GM19023 (cell line): ENCODE measurements at regions not wholly inside any gene's neighbourhood (a gene's known extent, or its start where the extent isn't known, plus 50 kb on each side); places are given as distances from the start of the nearest gene placed in this dataset.
A peak's percentile ranks its signal among the peaks of the same experiment; 100 is the strongest.

ENCODE experiments used
- ATAC-seq: cut with Tn5 transposase; IDR thresholded peaks from one replicate; pipeline ENCODE4 v1.9.1; 2021; ENCODE audit warnings: mild to moderate bottlenecking, moderate library complexity; ENCODE audit not compliant: unreplicated experiment

- no peak for ATAC-seq
These were observed 414.5 kb downstream of the ADGRL2 start for GRCh38 chr1:82215056-82215852.

- no peak for ATAC-seq
These were observed 413.9 kb downstream of the ADGRL2 start for GRCh38 chr1:82214606-82215005.

- ATAC-seq, result no peak
These were observed 396.9 kb downstream of the ADGRL2 start for GRCh38 chr1:82197606-82198005.

- ATAC-seq, result no peak
These were observed 394.5 kb downstream of the ADGRL2 start for GRCh38 chr1:82195245-82195644.

- ATAC-seq, result no peak
These were observed 384.4 kb downstream of the ADGRL2 start for GRCh38 chr1:82185084-82185483.

- no peak for ATAC-seq
These were observed 381.1 kb downstream of the ADGRL2 start for GRCh38 chr1:82181846-82182245.

- ATAC-seq, result no peak
These were observed 378.4 kb downstream of the ADGRL2 start for GRCh38 chr1:82179131-82179530.

- no peak for ATAC-seq
These were observed 376.5 kb downstream of the ADGRL2 start for GRCh38 chr1:82177192-82177591.

GRCh38 chr1:82171955-82172354 lies 371.2 kb downstream of the ADGRL2 start:
- ATAC-seq, result no peak

- ATAC-seq, result no peak
These were observed 367.7 kb downstream of the ADGRL2 start for GRCh38 chr1:82168482-82168881.

- no peak for ATAC-seq
These were observed 364.6 kb downstream of the ADGRL2 start for GRCh38 chr1:82165304-82165703.

GRCh38 chr1:82162486-82163420 lies 362.0 kb downstream of the ADGRL2 start:
- ATAC-seq, result peak; percentile 22

- ATAC-seq, result peak; percentile 64
These were observed 361.0 kb downstream of the ADGRL2 start for GRCh38 chr1:82161700-82162141.

- peak; percentile 40 for ATAC-seq
These were observed 360.2 kb downstream of the ADGRL2 start for GRCh38 chr1:82160903-82161302.

- no peak for ATAC-seq
These were observed 359.3 kb downstream of the ADGRL2 start for GRCh38 chr1:82160036-82160435.

- no peak for ATAC-seq
These were observed 358.2 kb downstream of the ADGRL2 start for GRCh38 chr1:82158981-82159380.

GRCh38 chr1:82154219-82154970 lies 353.7 kb downstream of the ADGRL2 start:
- no peak for ATAC-seq

GRCh38 chr1:82153752-82154151 lies 353.0 kb downstream of the ADGRL2 start:
- no peak for ATAC-seq

- peak; percentile 61 for ATAC-seq
These were observed 352.5 kb downstream of the ADGRL2 start for GRCh38 chr1:82153272-82153629.

- ATAC-seq, result peak; percentile 72
These were observed 351.9 kb downstream of the ADGRL2 start for GRCh38 chr1:82152356-82153271.
